Lower leg skin (tissue), 3 donors: ENCODE measurements at regions not wholly inside any gene's neighbourhood (a gene's known extent, or its start where the extent isn't known, plus 50 kb on each side); places are given as distances from the start of the nearest gene placed in this dataset.

ENCODE experiments used
- CTCF ChIP-seq, 3 donors: fragments of 450-650 bp; IDR thresholded peaks; one replicate each; pipeline ENCODE4 v1.5.1; 2016; ENCODE audit warnings: antibody characterized with exemption in 3 of 3, mild to moderate bottlenecking in 3 of 3, moderate library complexity in 2 of 3
- POLR2A ChIP-seq, 2 donors: fragments of 450-650 bp; IDR thresholded peaks; one replicate each; pipeline ENCODE4 v1.6.1; 2016 to 2017; ENCODE audit warnings: antibody characterized with exemption in 2 of 2, mild to moderate bottlenecking in 1 of 2, moderate library complexity in 1 of 2

- TF ChIP-seq CTCF (IDR thresholded peaks at IDR 0.05) (no peak), POLR2A (IDR thresholded peaks at IDR 0.05) (no peak)
Observed at GRCh38 chr6:164184410-164184809, 769.9 kb downstream of the QKI start.
